ENCODE measurements at regions not wholly inside any gene's neighbourhood (a gene's known extent, or its start where the extent isn't known, plus 50 kb on each side); places are given as distances from the start of the nearest gene placed in this dataset.

DNA sequence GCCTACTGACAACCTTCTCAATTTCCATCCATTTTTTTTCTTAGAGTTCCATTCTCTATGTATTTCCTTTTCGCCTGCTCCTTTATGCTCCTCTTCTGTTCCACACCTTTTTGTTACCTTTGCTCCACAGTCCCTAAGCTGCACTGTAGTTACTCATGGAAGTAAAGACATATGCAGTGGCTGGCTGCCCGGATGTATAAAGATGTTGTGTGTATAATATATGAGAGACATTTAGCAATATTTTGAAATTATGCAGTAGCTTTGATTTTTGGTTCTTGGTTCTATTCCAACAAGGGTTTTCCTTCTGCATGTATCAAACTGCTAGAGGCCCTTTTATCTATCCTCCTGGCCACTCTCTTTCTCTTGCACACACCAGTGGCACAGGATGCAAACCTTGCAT lies 234.9 kb downstream of the DOK5 start:
- TF ChIP-seq, protein P1, sequence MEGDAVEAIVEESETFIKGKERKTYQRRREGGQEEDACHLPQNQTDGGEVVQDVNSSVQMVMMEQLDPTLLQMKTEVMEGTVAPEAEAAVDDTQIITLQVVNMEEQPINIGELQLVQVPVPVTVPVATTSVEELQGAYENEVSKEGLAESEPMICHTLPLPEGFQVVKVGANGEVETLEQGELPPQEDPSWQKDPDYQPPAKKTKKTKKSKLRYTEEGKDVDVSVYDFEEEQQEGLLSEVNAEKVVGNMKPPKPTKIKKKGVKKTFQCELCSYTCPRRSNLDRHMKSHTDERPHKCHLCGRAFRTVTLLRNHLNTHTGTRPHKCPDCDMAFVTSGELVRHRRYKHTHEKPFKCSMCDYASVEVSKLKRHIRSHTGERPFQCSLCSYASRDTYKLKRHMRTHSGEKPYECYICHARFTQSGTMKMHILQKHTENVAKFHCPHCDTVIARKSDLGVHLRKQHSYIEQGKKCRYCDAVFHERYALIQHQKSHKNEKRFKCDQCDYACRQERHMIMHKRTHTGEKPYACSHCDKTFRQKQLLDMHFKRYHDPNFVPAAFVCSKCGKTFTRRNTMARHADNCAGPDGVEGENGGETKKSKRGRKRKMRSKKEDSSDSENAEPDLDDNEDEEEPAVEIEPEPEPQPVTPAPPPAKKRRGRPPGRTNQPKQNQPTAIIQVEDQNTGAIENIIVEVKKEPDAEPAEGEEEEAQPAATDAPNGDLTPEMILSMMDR (IDR thresholded peaks at IDR 0.05), result no peak
- no peak for TF ChIP-seq ZFX (IDR thresholded peaks at IDR 0.05; ENCODE audit: borderline replicate concordance)
